BJ (cell line): ENCODE measurements at regions not wholly inside any gene's neighbourhood (a gene's known extent, or its start where the extent isn't known, plus 50 kb on each side); places are given as distances from the start of the nearest gene placed in this dataset.
A peak's percentile ranks its signal among the peaks of the same experiment; 100 is the strongest.

ENCODE experiments used
- CTCF ChIA-PET: fragments of 350-600 bp; formaldehyde crosslinking; extraction: SDS; loops from one replicate; lab custom pipeline; 2021; ENCODE audit warnings: antibody characterized with exemption, inconsistent platforms; lab: Yijun Ruan, JAX
- POLR2A ChIA-PET: fragments of 300-600 bp; sonication (Branson Sonifier 250); formaldehyde crosslinking; extraction: SDS; loops from one replicate; lab custom pipeline; 2021; ENCODE audit warnings: antibody characterized with exemption; lab: Charles Lee
- DNase-seq: peaks from one replicate; pipeline ENCODE4 v3.0.0-alpha.2; 2011; ENCODE audit warnings: low read depth
- H3K27me3 ChIP-seq: 2 replicates; pipeline ENCODE4 v1.6.0; 2011; ENCODE audit warnings: low read length; ENCODE audit not compliant: control insufficient read depth, insufficient read depth
- H3K36me3 ChIP-seq: 2 replicates; pipeline ENCODE4 v1.5.1; 2011; ENCODE audit warnings: low read length; ENCODE audit not compliant: control insufficient read depth, insufficient read depth
- H3K4me3 ChIP-seq: 2 replicates; pipeline ENCODE4 v1.5.1; 2011; ENCODE audit warnings: low read depth, mild to moderate bottlenecking, control low read depth, low read length
- TF ChIP-seq, protein P1 (sequence below): IDR thresholded peaks from 2 replicates; pipeline ENCODE4 v1.5.1; 2011; ENCODE audit warnings: low read depth, mild to moderate bottlenecking, control low read depth, inconsistent platforms, low read length, moderate library complexity; ENCODE audit not compliant: insufficient read depth

DNA sequence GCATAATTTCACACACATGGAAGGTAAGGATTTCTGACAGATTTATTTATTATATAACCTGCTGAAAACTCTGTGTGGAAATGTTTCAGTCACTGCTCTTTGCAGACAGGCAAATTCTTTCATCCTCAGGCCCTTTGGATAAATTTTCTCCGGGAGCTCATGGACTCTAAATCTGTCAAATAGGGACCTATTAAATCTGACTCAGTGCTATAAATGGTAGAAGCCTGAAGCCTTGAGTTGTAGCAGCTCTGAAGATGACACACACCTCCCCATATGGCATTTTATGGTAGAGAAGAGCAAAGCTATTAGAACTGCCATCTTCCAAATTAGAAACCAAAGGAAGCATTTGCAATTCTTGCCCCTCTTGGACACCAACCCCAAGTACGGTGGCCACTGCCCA lies 808.7 kb downstream of the XPNPEP1 start:
- no peak overlapping the region for H3K4me3 ChIP-seq
- ChIA-PET POLR2A (no interaction called here), CTCF (no interaction called here)
- peak; percentile 16 for DNase-seq
- no peaks in the 10 kb centered on the region for H3K27me3 ChIP-seq
- TF ChIP-seq, protein P1, sequence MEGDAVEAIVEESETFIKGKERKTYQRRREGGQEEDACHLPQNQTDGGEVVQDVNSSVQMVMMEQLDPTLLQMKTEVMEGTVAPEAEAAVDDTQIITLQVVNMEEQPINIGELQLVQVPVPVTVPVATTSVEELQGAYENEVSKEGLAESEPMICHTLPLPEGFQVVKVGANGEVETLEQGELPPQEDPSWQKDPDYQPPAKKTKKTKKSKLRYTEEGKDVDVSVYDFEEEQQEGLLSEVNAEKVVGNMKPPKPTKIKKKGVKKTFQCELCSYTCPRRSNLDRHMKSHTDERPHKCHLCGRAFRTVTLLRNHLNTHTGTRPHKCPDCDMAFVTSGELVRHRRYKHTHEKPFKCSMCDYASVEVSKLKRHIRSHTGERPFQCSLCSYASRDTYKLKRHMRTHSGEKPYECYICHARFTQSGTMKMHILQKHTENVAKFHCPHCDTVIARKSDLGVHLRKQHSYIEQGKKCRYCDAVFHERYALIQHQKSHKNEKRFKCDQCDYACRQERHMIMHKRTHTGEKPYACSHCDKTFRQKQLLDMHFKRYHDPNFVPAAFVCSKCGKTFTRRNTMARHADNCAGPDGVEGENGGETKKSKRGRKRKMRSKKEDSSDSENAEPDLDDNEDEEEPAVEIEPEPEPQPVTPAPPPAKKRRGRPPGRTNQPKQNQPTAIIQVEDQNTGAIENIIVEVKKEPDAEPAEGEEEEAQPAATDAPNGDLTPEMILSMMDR, result no peak
- no peaks in the 10 kb centered on the region for H3K36me3 ChIP-seq

DNA sequence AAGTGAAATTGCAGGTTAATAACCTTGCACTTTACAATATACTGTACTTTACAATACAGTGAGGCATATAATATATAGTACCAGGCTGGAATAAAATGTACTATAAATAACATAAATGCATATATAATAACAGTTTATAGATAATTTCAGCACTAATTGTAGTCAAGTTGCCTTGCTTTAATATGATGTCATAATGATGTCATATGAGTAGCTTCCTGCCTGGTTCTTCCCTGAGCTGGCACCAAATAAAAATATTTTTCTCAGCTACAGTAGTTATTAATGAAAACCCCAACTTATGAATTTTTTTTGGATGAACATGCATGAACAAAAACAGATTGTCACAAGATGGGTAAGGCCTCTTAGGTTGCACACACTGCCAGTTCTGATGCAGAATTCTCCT lies 816.7 kb downstream of the XPNPEP1 start:
- H3K36me3 ChIP-seq, result no peaks in the 10 kb centered on the region
- ChIA-PET CTCF (no interaction called here), POLR2A (no interaction called here)
- no peak overlapping the region for H3K4me3 ChIP-seq
- DNase-seq, result no peak
- H3K27me3 ChIP-seq, result no peaks in the 10 kb centered on the region
- TF ChIP-seq, protein P1, result no peak

DNA sequence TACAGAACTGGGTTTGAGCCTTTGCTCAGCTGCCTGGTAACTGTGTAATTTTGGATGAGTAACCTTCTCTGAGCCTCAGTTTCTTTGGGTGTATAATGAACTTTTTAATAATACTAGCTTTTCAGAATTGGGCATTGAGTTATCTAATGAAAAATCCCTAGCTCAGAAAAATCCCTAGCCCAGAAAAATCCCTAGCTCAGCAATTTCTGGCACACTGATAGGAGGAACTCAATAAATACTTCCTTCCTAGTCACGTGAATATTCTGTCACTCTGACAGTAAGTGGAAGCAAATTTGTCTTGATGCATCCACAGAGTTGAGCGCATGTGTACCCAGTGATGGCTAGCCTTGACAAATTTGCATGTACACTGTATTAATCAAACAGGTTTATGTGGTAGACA lies 817.6 kb downstream of the XPNPEP1 start:
- no peaks in the 10 kb centered on the region for H3K27me3 ChIP-seq
- ChIA-PET CTCF (no interaction called here), POLR2A (no interaction called here)
- TF ChIP-seq, protein P1, result no peak
- H3K4me3 ChIP-seq, result no peak overlapping the region
- no peak for DNase-seq
- H3K36me3 ChIP-seq, result no peaks in the 10 kb centered on the region

DNA sequence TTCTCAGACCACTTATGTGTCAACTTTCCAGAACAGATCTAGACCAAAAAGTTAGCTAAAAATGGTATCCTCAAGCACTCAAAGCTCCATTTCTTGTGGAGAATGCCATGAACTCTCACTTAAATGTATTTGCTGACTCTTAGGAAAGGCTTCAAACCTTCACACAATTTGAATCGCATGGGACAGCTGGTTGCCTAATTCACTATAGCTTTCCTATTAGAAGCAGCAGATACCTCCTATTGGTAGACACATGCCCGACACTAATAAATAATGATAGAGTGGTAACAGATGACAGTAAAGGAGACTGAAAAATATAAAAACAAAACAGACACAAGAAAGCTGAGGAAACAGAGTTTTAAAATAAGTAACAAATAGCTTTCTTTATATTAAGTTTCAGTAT lies 818.5 kb downstream of the XPNPEP1 start:
- CTCF ChIA-PET, result interaction anchor here (0.6 to 0.9 kb wide), 2 partner anchors 13 to 312 kb away, joined by 3 to 5 read pairs; no protein-coding TSS in a partner anchor

DNA sequence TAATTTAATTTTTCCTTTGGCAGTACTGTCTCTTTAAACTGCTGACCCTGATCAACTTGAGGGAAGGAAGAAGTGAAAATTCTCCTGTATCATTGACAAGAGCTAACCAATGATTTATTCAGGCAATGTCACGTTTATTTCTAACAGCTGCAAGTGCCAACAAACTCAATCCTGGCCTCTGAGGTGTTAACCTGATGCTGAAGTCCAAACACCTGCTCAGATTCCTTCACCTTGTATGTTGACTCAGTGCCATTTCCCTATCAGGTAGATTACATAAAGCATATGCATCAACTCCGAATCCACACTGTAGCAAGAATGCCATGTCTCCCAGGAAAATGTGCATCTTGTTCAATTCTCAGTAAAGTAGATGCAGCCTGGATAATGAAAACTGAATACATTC lies 820.0 kb downstream of the XPNPEP1 start:
- H3K4me3 ChIP-seq, result no peak overlapping the region
- ChIA-PET POLR2A (no interaction called here), CTCF (no interaction called here)
- no peaks in the 10 kb centered on the region for H3K36me3 ChIP-seq
- TF ChIP-seq, protein P1, result no peak
- no peak for DNase-seq
- H3K27me3 ChIP-seq, result no peaks in the 10 kb centered on the region

More for the DNA sequence above, 818.5 kb downstream of the XPNPEP1 start:
- POLR2A ChIA-PET, result no interaction called here
- Histone ChIP-seq H3K4me3 (no peak overlapping the region), H3K36me3 (no peaks in the 10 kb centered on the region), H3K27me3 (no peaks in the 10 kb centered on the region)
- DNase-seq, result no peak
- TF ChIP-seq, protein P1, result no peak
